K562 (cell line): ENCODE measurements at regions not wholly inside any gene's neighbourhood (a gene's known extent, or its start where the extent isn't known, plus 50 kb on each side); places are given as distances from the start of the nearest gene placed in this dataset.
"Not testable (repeated sequence)": the region's sequence is repeated elsewhere in the genome, so short reads cannot be mapped to it uniquely, and the experiment has no call there.

Source experiments
- ATAC-seq: fragments of 200-7000 bp; cut with Tn5 transposase; 3 replicates; pipeline ENCODE4 v1.9.1; 2020; ENCODE audit warnings: moderate library complexity
- BruUV-seq: library from RNA; stranded (reverse); fragments of 400-500 nt; replicated peaks from 2 replicates; lab custom pipeline; 2021; lab: Mats Ljungman, UMichigan
- CTCF ChIA-PET: fragments of 300-600 bp; formaldehyde crosslinking; extraction: SDS; loops from one replicate; lab custom pipeline; 2021; ENCODE audit warnings: low intra/inter-chr PET ratio; lab: Yijun Ruan, JAX
- POLR2A ChIA-PET: fragments of 300-600, 350-650 bp; sonication (Branson Sonifier 250); formaldehyde crosslinking; extraction: SDS; loops from one replicate; lab custom pipeline; 2021; ENCODE audit warnings: antibody characterized with exemption, inconsistent platforms; lab: Yijun Ruan, JAX
- DNase-seq, 4 experiments: peaks; one replicate each; pipeline versions ENCODE4 v3.0.0 to v3.0.0-alpha.2; 2011 to 2018; ENCODE audit warnings: low spot score in 3 of 4, mixed read lengths in 3 of 4; ENCODE audit errors: extremely low read depth in 1 of 4
- FAIRE-seq: peaks from 2 replicates; lab custom pipeline; 2011; peaks lifted over from hg19 to GRCh38; lab: Jason Lieb, UNC
- H2AFZ ChIP-seq: 2 replicates; pipeline ENCODE4 v1.6.0; 2011; ENCODE audit warnings: low read depth, low read length, control low read depth, inconsistent platforms
- H3K27ac ChIP-seq: fragments of 200-600 bp; 3 replicates; pipeline ENCODE4 v1.8.0; 2011; ENCODE audit warnings: low read depth, mild to moderate bottlenecking, control low read depth, inconsistent platforms, low read length, moderate library complexity, mixed read lengths; ENCODE audit errors: extremely low read depth
- H3K27me3 ChIP-seq, 2 experiments: fragments of 300-600 bp in 1 of 2; 2 replicates in 1 of 2; 3 replicates in 1 of 2; pipeline versions ENCODE4 v1.6.0 to v1.8.0; 2011; ENCODE audit warnings: inconsistent platforms in 2 of 2, low read length in 2 of 2, mild to moderate bottlenecking in 1 of 2, mixed read lengths in 1 of 2, moderate library complexity in 1 of 2; ENCODE audit not compliant: control insufficient read depth in 2 of 2, insufficient read depth in 2 of 2
- H3K36me3 ChIP-seq: fragments of 300-600 bp; 3 replicates; pipeline ENCODE4 v1.8.0; 2011; ENCODE audit warnings: mild to moderate bottlenecking, low read length, inconsistent platforms; ENCODE audit not compliant: control insufficient read depth, insufficient read depth
- H3K4me1 ChIP-seq, 2 experiments: fragments of 200-600 bp in 1 of 2; replicated peaks in 1 of 2; 2 replicates in 1 of 2; 3 replicates in 1 of 2; pipeline versions ENCODE4 v1.5.1 to v1.8.0; 2011; ENCODE audit warnings: inconsistent platforms in 2 of 2, low read length in 2 of 2, mild to moderate bottlenecking in 1 of 2, mixed read lengths in 1 of 2, moderate library complexity in 1 of 2; ENCODE audit not compliant: control insufficient read depth in 2 of 2, insufficient read depth in 2 of 2
- H3K4me2 ChIP-seq: 2 replicates; pipeline ENCODE4 v1.6.1; 2011; ENCODE audit warnings: low read length, control low read depth, inconsistent platforms, mixed read lengths; ENCODE audit not compliant: insufficient read depth
- H3K4me3 ChIP-seq: fragments of 200-600 bp; sonication (generic), shearing (Covaris generic); 2 replicates; pipeline ENCODE4 v1.5.1; 2016; ENCODE audit warnings: control low read depth, inconsistent platforms
- H3K79me2 ChIP-seq: fragments of 200-600 bp; 3 replicates; pipeline ENCODE4 v1.8.0; 2011; ENCODE audit warnings: low read length, inconsistent platforms; ENCODE audit not compliant: control insufficient read depth, insufficient read depth
- H3K9ac ChIP-seq, 2 experiments: 2 replicates each; pipeline versions ENCODE4 v1.6.0 to v1.6.1; 2011; ENCODE audit warnings: low read depth in 2 of 2, low read length in 2 of 2, control low read depth in 1 of 2, inconsistent platforms in 1 of 2, mild to moderate bottlenecking in 1 of 2, mixed read lengths in 1 of 2; ENCODE audit not compliant: insufficient read depth in 1 of 2
- H3K9me1 ChIP-seq: one replicate; pipeline ENCODE4 v1.6.0; 2011; ENCODE audit warnings: inconsistent platforms, mild to moderate bottlenecking, low read length, moderate library complexity; ENCODE audit not compliant: control insufficient read depth, insufficient read depth
- H3K9me3 ChIP-seq: replicated peaks from 2 replicates; pipeline ENCODE4 v1.5.1; 2011; ENCODE audit warnings: low read depth, low read length, inconsistent platforms; ENCODE audit not compliant: control insufficient read depth, insufficient read depth
- H4K20me1 ChIP-seq: replicated peaks from 2 replicates; pipeline ENCODE4 v1.6.1; 2011; ENCODE audit warnings: low read length, inconsistent platforms, mixed read lengths; ENCODE audit not compliant: control insufficient read depth, insufficient read depth
- GABPA ChIP-seq: fragments of 200-800 bp; sonication (Bioruptor generic); conservative IDR thresholded peaks from 2 replicates; pipeline ENCODE4 v1.6.1; 2016; ENCODE audit warnings: low read depth, missing genetic modification characterization, missing compliant biosample characterization
- HMG20B ChIP-seq: fragments of 250-450 bp; sonication (Bioruptor Pico); IDR thresholded peaks from 2 replicates; pipeline ENCODE4 v1.5.0; 2021; ENCODE audit warnings: mild to moderate bottlenecking
- ZNF318 ChIP-seq, 2 experiments: fragments of 450-650 bp; IDR thresholded peaks; 2 replicates each; pipeline ENCODE4 v1.6.1; 2016; ENCODE audit warnings: mild to moderate bottlenecking in 2 of 2, borderline replicate concordance in 1 of 2, low read depth in 1 of 2, moderate library complexity in 1 of 2
- WGBS: fragments of 100-300 bp; shearing (Covaris generic); methylation state at CpG from one replicate; pipeline ENCODE4 v1.1.6; 2016; ENCODE audit warnings: low coverage, mixed read lengths; ENCODE audit not compliant: insufficient coverage; ENCODE audit errors: missing lambda C conversion rate; 5-methylcytosine and 5-hydroxymethylcytosine counted together
- in situ Hi-C: fragments of 300-500 bp; cut with MboI; formaldehyde crosslinking; loops from 4 replicates; pipeline ENCODE4 v1.15.0; 2018; ENCODE audit warnings: inconsistent platforms, mixed read lengths
- intact Hi-C: fragments of 100-400 bp; cut with micrococcal nuclease; formaldehyde crosslinking; loops from 2 replicates; pipeline ENCODE4 v1.14.2; 2022

- no peak for TF ChIP-seq ZNF318 (IDR thresholded peaks at IDR 0.05; ENCODE audit: borderline replicate concordance in 1 of 2, low read depth in 1 of 2)
- TF ChIP-seq GABPA (tag): no peak
- no peak for TF ChIP-seq HMG20B (CRISPR knock-in tag)
Observed at GRCh38 chr5:92308679-92309078, 925.6 kb upstream of the ARRDC3 start (continued).

- H3K9me1 ChIP-seq, H4K20me1 ChIP-seq, H3K4me1 ChIP-seq, H3K4me2 ChIP-seq, POLR2A ChIA-PET, H3K9me3 ChIP-seq, H3K4me3 ChIP-seq, FAIRE-seq, BruUV-seq, intact Hi-C loops, ATAC-seq, in situ Hi-C loops, H2AFZ ChIP-seq, H3K27ac ChIP-seq, H3K9ac ChIP-seq, H3K79me2 ChIP-seq, H3K27me3 ChIP-seq, DNase-seq, CTCF ChIA-PET, H3K36me3 ChIP-seq: not testable (repeated sequence)
- 0% methylated on average over 14 of the region's 15 CpGs for WGBS
Observed at GRCh38 chr5:92302356-92302755, 919.2 kb upstream of the ARRDC3 start.
